Osteoblast (primary cell): ENCODE measurements at regions not wholly inside any gene's neighbourhood (a gene's known extent, or its start where the extent isn't known, plus 50 kb on each side); places are given as distances from the start of the nearest gene placed in this dataset.
A peak's percentile ranks its signal among the peaks of the same experiment; 100 is the strongest.
"Not testable (repeated sequence)": the region's sequence is repeated elsewhere in the genome, so short reads cannot be mapped to it uniquely, and the experiment has no call there.

Experiments
- DNase-seq: peaks from one replicate; pipeline ENCODE4 v3.0.0; 2011; ENCODE audit warnings: low spot score, mixed read lengths; ENCODE audit not compliant: insufficient read length; ENCODE audit errors: missing footprints
- H2AFZ ChIP-seq: 2 replicates; pipeline ENCODE4 v1.6.0; 2011; ENCODE audit warnings: mild to moderate bottlenecking, low read length
- H3K27ac ChIP-seq: 2 replicates; pipeline ENCODE4 v1.5.1; 2011; ENCODE audit warnings: mild to moderate bottlenecking, low read depth, low read length, moderate library complexity
- H3K27me3 ChIP-seq: 2 replicates; pipeline ENCODE4 v1.6.0; 2012; ENCODE audit warnings: mild to moderate bottlenecking, control low read depth, inconsistent platforms, low read length, moderate library complexity; ENCODE audit not compliant: insufficient read depth
- H3K36me3 ChIP-seq: 2 replicates; pipeline ENCODE4 v1.5.1; 2011; ENCODE audit warnings: mild to moderate bottlenecking, low read length, control low read depth, moderate library complexity; ENCODE audit not compliant: insufficient read depth
- H3K4me1 ChIP-seq: 2 replicates; pipeline ENCODE4 v1.5.1; 2011; ENCODE audit warnings: mild to moderate bottlenecking, low read length, control low read depth, moderate library complexity; ENCODE audit not compliant: insufficient read depth
- H3K4me2 ChIP-seq: 2 replicates; pipeline ENCODE4 v1.6.0; 2011; ENCODE audit warnings: mild to moderate bottlenecking, low read length; ENCODE audit not compliant: insufficient read depth
- H3K4me3 ChIP-seq: fragments of 200-600 bp; sonication (generic); 3 replicates; pipeline ENCODE4 v1.5.1; 2012; ENCODE audit warnings: mild to moderate bottlenecking, low read length, inconsistent platforms; ENCODE audit not compliant: insufficient read depth
- H3K79me2 ChIP-seq: 2 replicates; pipeline ENCODE4 v1.6.0; 2012; ENCODE audit warnings: mild to moderate bottlenecking, low read length, control low read depth, inconsistent platforms; ENCODE audit not compliant: insufficient read depth
- H3K9me3 ChIP-seq: 2 replicates; pipeline ENCODE4 v1.5.1; 2011; ENCODE audit warnings: low read depth, low read length, control low read depth
- H4K20me1 ChIP-seq: 2 replicates; pipeline ENCODE4 v1.6.0; 2012; ENCODE audit warnings: mild to moderate bottlenecking, low read length, control low read depth; ENCODE audit not compliant: insufficient read depth
- TF ChIP-seq, protein P1 (sequence below): IDR thresholded peaks from 2 replicates; pipeline ENCODE4 v1.5.1; 2011; ENCODE audit warnings: mild to moderate bottlenecking, low read depth, low read length, moderate library complexity; ENCODE audit errors: extremely low read depth

DNA sequence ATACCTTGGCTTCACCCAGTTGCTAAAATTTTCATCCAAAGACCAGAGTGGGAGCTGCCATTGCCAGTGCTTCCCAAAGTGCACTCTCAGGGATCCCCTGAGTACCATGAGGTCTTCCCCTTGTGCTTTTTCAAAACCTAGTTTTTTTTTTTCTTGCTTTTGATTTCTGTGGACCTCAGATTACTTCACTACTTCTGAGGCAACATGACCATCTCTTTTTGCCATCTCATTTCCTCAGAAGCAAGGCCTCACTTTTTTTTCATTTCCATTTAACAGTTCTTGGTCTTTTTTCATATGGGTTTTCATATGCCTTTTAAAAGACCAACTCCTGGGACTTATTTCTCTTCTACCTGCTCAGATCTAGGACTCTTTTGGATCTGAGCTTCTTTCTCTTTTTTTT is 64.1 kb upstream of the MMS22L start:
- no peak overlapping the region for H3K4me2 ChIP-seq
- H2AFZ ChIP-seq = no peak overlapping the region
- H3K9me3 ChIP-seq = no peaks in the 10 kb centered on the region
- no peak overlapping the region for H3K4me3 ChIP-seq
- H4K20me1 ChIP-seq = no peaks in the 10 kb centered on the region
- H3K79me2 ChIP-seq = no peaks in the 10 kb centered on the region
- H3K36me3 ChIP-seq = no peaks in the 10 kb centered on the region
- TF ChIP-seq, protein P1, sequence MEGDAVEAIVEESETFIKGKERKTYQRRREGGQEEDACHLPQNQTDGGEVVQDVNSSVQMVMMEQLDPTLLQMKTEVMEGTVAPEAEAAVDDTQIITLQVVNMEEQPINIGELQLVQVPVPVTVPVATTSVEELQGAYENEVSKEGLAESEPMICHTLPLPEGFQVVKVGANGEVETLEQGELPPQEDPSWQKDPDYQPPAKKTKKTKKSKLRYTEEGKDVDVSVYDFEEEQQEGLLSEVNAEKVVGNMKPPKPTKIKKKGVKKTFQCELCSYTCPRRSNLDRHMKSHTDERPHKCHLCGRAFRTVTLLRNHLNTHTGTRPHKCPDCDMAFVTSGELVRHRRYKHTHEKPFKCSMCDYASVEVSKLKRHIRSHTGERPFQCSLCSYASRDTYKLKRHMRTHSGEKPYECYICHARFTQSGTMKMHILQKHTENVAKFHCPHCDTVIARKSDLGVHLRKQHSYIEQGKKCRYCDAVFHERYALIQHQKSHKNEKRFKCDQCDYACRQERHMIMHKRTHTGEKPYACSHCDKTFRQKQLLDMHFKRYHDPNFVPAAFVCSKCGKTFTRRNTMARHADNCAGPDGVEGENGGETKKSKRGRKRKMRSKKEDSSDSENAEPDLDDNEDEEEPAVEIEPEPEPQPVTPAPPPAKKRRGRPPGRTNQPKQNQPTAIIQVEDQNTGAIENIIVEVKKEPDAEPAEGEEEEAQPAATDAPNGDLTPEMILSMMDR = no peak
- no peaks in the 10 kb centered on the region for H3K27me3 ChIP-seq
- H3K27ac ChIP-seq = no peak overlapping the region
- no peak for DNase-seq
- H3K4me1 ChIP-seq = no peaks in the 10 kb centered on the region

DNA sequence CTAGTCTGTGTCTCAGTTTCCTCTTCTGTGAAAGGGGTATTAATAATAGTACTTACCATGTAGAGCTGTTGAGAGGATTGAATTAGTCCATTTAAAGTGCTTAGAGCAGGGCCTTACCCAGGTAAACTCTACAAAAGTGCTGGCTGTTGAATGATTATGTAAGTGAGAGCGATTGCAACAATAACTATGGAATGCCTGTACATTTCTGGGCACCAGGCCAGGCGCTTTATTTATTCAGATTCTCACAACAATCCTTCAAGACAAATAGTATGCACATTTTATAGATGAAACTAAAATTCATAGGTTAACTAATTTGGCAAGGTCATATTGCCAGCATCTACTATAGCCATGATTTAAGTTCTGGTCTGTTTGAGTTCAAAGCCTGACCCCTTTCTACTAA is 78.3 kb upstream of the MMS22L start:
- H3K4me1 ChIP-seq = no peaks in the 10 kb centered on the region
- H3K36me3 ChIP-seq = no peaks in the 10 kb centered on the region
- H3K27ac ChIP-seq = no peak overlapping the region
- no peak overlapping the region for H3K4me3 ChIP-seq
- peak; percentile 5 for DNase-seq
- no peak overlapping the region for H3K4me2 ChIP-seq
- H4K20me1 ChIP-seq = no peaks in the 10 kb centered on the region
- no peaks in the 10 kb centered on the region for H3K9me3 ChIP-seq
- H3K27me3 ChIP-seq = no peaks in the 10 kb centered on the region
- no peak overlapping the region for H2AFZ ChIP-seq
- TF ChIP-seq, protein P1 = no peak
- H3K79me2 ChIP-seq = no peaks in the 10 kb centered on the region

DNA sequence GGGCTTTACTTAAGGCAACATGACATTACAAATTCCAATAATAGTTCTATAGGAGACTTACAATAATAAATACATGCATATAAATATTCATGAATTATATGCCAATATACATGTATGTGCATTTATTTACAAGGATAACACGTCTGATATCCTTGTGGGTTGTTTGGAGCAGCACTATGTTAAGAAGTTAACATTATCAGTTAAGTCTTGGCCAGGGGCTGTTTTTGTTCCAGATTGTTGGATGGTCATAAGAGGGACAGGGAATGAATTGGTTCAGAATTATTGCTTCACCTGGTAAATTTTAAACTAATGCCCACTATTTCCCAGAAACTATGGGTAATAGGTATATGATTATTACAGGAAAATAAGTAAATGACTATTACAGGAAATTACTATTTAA is 81.3 kb upstream of the MMS22L start:
- H3K9me3 ChIP-seq = no peaks in the 10 kb centered on the region
- DNase-seq = no peak
- TF ChIP-seq, protein P1 = no peak
- H3K4me2 ChIP-seq = no peak overlapping the region
- H3K4me3 ChIP-seq = no peak overlapping the region
- H3K36me3 ChIP-seq = no peaks in the 10 kb centered on the region
- H3K4me1 ChIP-seq = no peaks in the 10 kb centered on the region
- no peak overlapping the region for H2AFZ ChIP-seq
- no peaks in the 10 kb centered on the region for H3K27me3 ChIP-seq
- H3K79me2 ChIP-seq = no peaks in the 10 kb centered on the region
- no peaks in the 10 kb centered on the region for H4K20me1 ChIP-seq
- H3K27ac ChIP-seq = no peak overlapping the region

DNA sequence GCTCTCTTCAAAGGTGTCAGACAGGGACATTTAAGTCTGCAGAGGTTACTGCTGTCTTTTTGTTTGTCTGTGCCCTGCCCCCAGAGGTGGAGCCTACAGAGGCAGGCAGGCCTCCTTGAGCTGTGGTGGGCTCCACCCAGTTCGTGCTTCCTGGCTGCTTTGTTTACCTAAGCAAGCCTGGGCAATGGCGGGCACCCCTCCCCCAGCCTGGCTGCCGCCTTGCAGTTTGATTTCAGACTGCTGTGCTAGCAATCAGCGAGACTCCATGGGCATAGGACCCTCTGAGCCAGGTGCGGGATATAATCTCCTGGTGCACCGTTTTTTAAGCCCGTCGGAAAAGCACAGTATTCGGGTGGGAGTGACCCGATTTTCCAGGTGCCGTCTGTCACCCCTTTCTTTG is 99.1 kb upstream of the MMS22L start:
- H3K27ac ChIP-seq, H4K20me1 ChIP-seq, H2AFZ ChIP-seq, H3K36me3 ChIP-seq, DNase-seq, H3K4me3 ChIP-seq, H3K27me3 ChIP-seq, H3K9me3 ChIP-seq, H3K4me2 ChIP-seq, H3K4me1 ChIP-seq, H3K79me2 ChIP-seq: not testable (repeated sequence)

DNA sequence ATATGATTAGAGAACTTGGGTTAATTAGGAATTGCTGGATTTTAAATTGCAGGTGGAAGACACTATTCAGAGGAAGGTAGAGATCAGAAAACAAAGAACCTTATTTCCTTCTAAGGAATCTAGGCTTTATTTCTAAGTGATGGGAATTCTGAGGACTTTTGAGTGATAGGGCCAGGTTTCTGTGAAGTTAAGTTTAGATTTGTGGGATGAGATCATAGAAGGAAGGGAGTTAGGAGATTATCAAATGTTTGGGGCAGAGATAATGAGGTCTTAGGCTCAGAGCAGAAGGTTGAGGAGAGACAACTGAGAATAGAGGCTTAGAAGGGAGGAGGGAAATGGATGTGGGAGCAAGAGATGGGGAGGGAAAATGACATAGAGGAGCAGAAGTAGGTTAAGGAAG is 109.7 kb upstream of the MMS22L start:
- TF ChIP-seq, protein P1 = no peak
- no peaks in the 10 kb centered on the region for H3K36me3 ChIP-seq
- no peaks in the 10 kb centered on the region for H3K4me1 ChIP-seq
- H3K4me3 ChIP-seq = no peak overlapping the region
- H3K27me3 ChIP-seq = no peaks in the 10 kb centered on the region
- H4K20me1 ChIP-seq = no peaks in the 10 kb centered on the region
- no peak overlapping the region for H3K4me2 ChIP-seq
- H3K79me2 ChIP-seq = no peaks in the 10 kb centered on the region
- H3K9me3 ChIP-seq = no peaks in the 10 kb centered on the region
- no peak overlapping the region for H2AFZ ChIP-seq
- H3K27ac ChIP-seq = no peak overlapping the region
- DNase-seq = peak; percentile 0
